ENCODE measurements at regions not wholly inside any gene's neighbourhood (a gene's known extent, or its start where the extent isn't known, plus 50 kb on each side); places are given as distances from the start of the nearest gene placed in this dataset.

- H3K36me3 ChIP-seq (ENCODE audit: control insufficient read depth in 4 of 4, insufficient read depth in 3 of 4, low read depth in 1 of 4, low read length in 3 of 4), result no peaks in the 10 kb centered on the region
- H3K27me3 ChIP-seq (ENCODE audit: control insufficient read depth in 4 of 4, insufficient read depth in 4 of 4, low read length in 3 of 4), result no peaks in the 10 kb centered on the region
- TF ChIP-seq HNF4A (conservative IDR thresholded peaks at IDR 0.05), result no peak
- no peak for TF ChIP-seq SP1 (IDR thresholded peaks at IDR 0.05)
- no peak for TF ChIP-seq REST (IDR thresholded peaks at IDR 0.05)
- H3K4me3 ChIP-seq (ENCODE audit: low read depth in 1 of 3, low read length in 3 of 3), result no peak overlapping the region
- no peak overlapping the region for H3K9ac ChIP-seq (ENCODE audit: low read depth in 1 of 2, low read length in 2 of 2)
- no peak for DNase-seq (ENCODE audit: low spot score)
- peaks cover 0 to 2% (median under 1%) of the 10 kb centered on the region in 4 donors for H3K9me3 ChIP-seq (ENCODE audit: control insufficient read depth in 4 of 4, low read length in 3 of 4)
- WGBS, result 84% methylated on average over 2 of the region's 2 CpGs
- H3K27ac ChIP-seq (ENCODE audit: low read depth in 1 of 2, low read length in 2 of 2), result no peak overlapping the region
- H3K4me1 ChIP-seq (ENCODE audit: control insufficient read depth in 4 of 4, insufficient read depth in 4 of 4, low read length in 3 of 4), result no peaks in the 10 kb centered on the region
Observed at GRCh38 chr6:71459162-71459561, 170.6 kb downstream of the OGFRL1 start.

DNA sequence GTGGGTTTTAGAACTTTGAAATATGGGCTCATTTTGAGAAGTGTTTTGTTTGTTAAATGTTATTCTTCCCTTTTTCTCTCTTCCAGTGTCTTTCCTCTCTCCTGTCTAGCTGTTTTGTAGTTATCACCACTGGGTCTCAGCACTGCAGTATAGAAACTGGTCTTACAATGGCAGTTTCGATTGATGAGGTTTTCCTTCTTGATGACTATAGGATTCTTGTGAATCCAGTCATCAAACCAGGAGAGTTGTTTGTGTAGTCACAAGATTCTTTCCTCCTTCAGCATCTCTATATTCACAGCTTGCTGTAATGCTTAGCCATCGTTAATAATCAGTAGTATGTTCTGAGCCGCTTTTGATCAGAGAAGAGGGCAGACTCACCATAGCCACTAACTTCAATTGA, 172.3 kb downstream of the OGFRL1 start:
- DNase-seq (ENCODE audit: low spot score), result no peak
- no peak overlapping the region for H3K9ac ChIP-seq (ENCODE audit: low read depth in 1 of 2, low read length in 2 of 2)
- no peak overlapping the region for H3K27ac ChIP-seq (ENCODE audit: low read depth in 1 of 2, low read length in 2 of 2)
- H3K27me3 ChIP-seq (ENCODE audit: control insufficient read depth in 4 of 4, insufficient read depth in 4 of 4, low read length in 3 of 4), result no peaks in the 10 kb centered on the region
- no peak for TF ChIP-seq YY1 (IDR thresholded peaks at IDR 0.05)
- TF ChIP-seq, protein P1, sequence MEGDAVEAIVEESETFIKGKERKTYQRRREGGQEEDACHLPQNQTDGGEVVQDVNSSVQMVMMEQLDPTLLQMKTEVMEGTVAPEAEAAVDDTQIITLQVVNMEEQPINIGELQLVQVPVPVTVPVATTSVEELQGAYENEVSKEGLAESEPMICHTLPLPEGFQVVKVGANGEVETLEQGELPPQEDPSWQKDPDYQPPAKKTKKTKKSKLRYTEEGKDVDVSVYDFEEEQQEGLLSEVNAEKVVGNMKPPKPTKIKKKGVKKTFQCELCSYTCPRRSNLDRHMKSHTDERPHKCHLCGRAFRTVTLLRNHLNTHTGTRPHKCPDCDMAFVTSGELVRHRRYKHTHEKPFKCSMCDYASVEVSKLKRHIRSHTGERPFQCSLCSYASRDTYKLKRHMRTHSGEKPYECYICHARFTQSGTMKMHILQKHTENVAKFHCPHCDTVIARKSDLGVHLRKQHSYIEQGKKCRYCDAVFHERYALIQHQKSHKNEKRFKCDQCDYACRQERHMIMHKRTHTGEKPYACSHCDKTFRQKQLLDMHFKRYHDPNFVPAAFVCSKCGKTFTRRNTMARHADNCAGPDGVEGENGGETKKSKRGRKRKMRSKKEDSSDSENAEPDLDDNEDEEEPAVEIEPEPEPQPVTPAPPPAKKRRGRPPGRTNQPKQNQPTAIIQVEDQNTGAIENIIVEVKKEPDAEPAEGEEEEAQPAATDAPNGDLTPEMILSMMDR (IDR thresholded peaks at IDR 0.05; ENCODE audit: low read depth, low read length, missing input control), result no peak
- no peak for TF ChIP-seq FOXA2 (IDR thresholded peaks at IDR 0.05)
- TF ChIP-seq ZBTB33 (IDR thresholded peaks at IDR 0.05), result no peak
- H3K36me3 ChIP-seq (ENCODE audit: control insufficient read depth in 4 of 4, insufficient read depth in 3 of 4, low read depth in 1 of 4, low read length in 3 of 4), result no peaks in the 10 kb centered on the region
- WGBS, result 88% methylated on average over 3 of the region's 3 CpGs
- H3K4me1 ChIP-seq (ENCODE audit: control insufficient read depth in 4 of 4, insufficient read depth in 4 of 4, low read length in 3 of 4), result no peaks in the 10 kb centered on the region
- H3K4me3 ChIP-seq (ENCODE audit: low read depth in 1 of 3, low read length in 3 of 3), result no peak overlapping the region
- peaks cover 0 to 11% (median 1%) of the 10 kb centered on the region in 4 donors for H3K9me3 ChIP-seq (ENCODE audit: control insufficient read depth in 4 of 4, low read length in 3 of 4)

- Histone ChIP-seq H3K36me3 (ENCODE audit: control insufficient read depth in 4 of 4, insufficient read depth in 3 of 4, low read depth in 1 of 4, low read length in 3 of 4) (no peaks in the 10 kb centered on the region), H3K9me3 (ENCODE audit: control insufficient read depth in 4 of 4, low read length in 3 of 4) (peaks cover 0 to 11% (median 2%) of the 10 kb centered on the region in 4 donors), H3K9ac (ENCODE audit: low read depth in 1 of 2, low read length in 2 of 2) (no peak overlapping the region), H3K4me3 (ENCODE audit: low read depth in 1 of 3, low read length in 3 of 3) (no peak overlapping the region), H3K27me3 (ENCODE audit: control insufficient read depth in 4 of 4, insufficient read depth in 4 of 4, low read length in 3 of 4) (no peaks in the 10 kb centered on the region), H3K4me1 (ENCODE audit: control insufficient read depth in 4 of 4, insufficient read depth in 4 of 4, low read length in 3 of 4) (no peaks in the 10 kb centered on the region), H3K27ac (ENCODE audit: low read depth in 1 of 2, low read length in 2 of 2) (no peak overlapping the region)
- WGBS, result 84% methylated on average over 1 of the region's 1 CpG
- no peak for DNase-seq (ENCODE audit: low spot score)
- TF ChIP-seq HNF4A (conservative IDR thresholded peaks at IDR 0.05) (no peak), EGR1 (IDR thresholded peaks at IDR 0.05; ENCODE audit: low read depth in 2 of 2) (no peak), HNF4G (IDR thresholded peaks at IDR 0.05) (no peak), NR2F2 (IDR thresholded peaks at IDR 0.05) (no peak), RAD21 (IDR thresholded peaks at IDR 0.05) (no peak), TAF1 (conservative IDR thresholded peaks at IDR 0.05) (no peak), FOXA1 (IDR thresholded peaks at IDR 0.05) (no peak), MAX (IDR thresholded peaks at IDR 0.05) (no peak), SP1 (IDR thresholded peaks at IDR 0.05) (no peak), RXRA (IDR thresholded peaks at IDR 0.05) (no peak), ZBTB33 (IDR thresholded peaks at IDR 0.05) (no peak), JUND (IDR thresholded peaks at IDR 0.05) (no peak), YY1 (IDR thresholded peaks at IDR 0.05) (no peak), GABPA (IDR thresholded peaks at IDR 0.05 in 1 of 2, conservative IDR thresholded peaks at IDR 0.05 in 1 of 2) (no peak)
- TF ChIP-seq, protein P1 (IDR thresholded peaks at IDR 0.05; ENCODE audit: low read depth, low read length, missing input control), result no peak
Observed at GRCh38 chr6:71463061-71463460, 174.4 kb downstream of the OGFRL1 start.

All from liver (tissue), 8 donors.